Ascending aorta (tissue), 2 donors: ENCODE measurements at regions not wholly inside any gene's neighbourhood (a gene's known extent, or its start where the extent isn't known, plus 50 kb on each side); places are given as distances from the start of the nearest gene placed in this dataset.

ENCODE experiments used
- DNase-seq, 2 donors: peaks; one replicate each; pipeline ENCODE4 v3.0.0-alpha.2; 2019; ENCODE audit warnings: low spot score in 2 of 2
- H3K27ac ChIP-seq, 2 donors: fragments of 200-600 bp; sonication (generic); one replicate each; pipeline ENCODE4 v1.5.1; 2016 to 2017; ENCODE audit warnings: mild to moderate bottlenecking in 1 of 2
- H3K27me3 ChIP-seq: fragments of 200-600 bp; sonication (generic); one replicate; pipeline ENCODE4 v1.5.1; 2017
- H3K36me3 ChIP-seq, 2 donors: fragments of 200-600 bp; sonication (generic); one replicate each; pipeline ENCODE4 v1.5.1; 2016
- H3K4me1 ChIP-seq, 2 donors: fragments of 200-600 bp; sonication (generic); one replicate each; pipeline ENCODE4 v1.5.1; 2016 to 2017; ENCODE audit warnings: mild to moderate bottlenecking in 1 of 2
- H3K4me3 ChIP-seq, 2 donors: fragments of 200-600 bp; sonication (generic); one replicate each; pipeline ENCODE4 v1.5.1; 2016 to 2017; ENCODE audit warnings: mild to moderate bottlenecking in 1 of 2
- H3K9me3 ChIP-seq, 2 donors: fragments of 200-600 bp; sonication (generic); one replicate each; pipeline ENCODE4 v1.5.1; 2016
- CTCF ChIP-seq, 3 experiments: fragments of 200-600 bp in 2 of 3; fragments of 450-650 bp in 1 of 3; sonication (generic) in 2 of 3; IDR thresholded peaks; one replicate each; pipeline ENCODE4 v1.5.1; 2016 to 2019; ENCODE audit warnings: antibody characterized with exemption in 3 of 3, mild to moderate bottlenecking in 1 of 3, moderate library complexity in 1 of 3
- intact Hi-C: fragments of 100-400 bp; cut with DNase I; formaldehyde crosslinking; loops from one replicate; pipeline ENCODE4 v1.15.1; 2023

- no peak for DNase-seq
- intact Hi-C loops, result no loop called here
- H3K27me3 ChIP-seq, result no peaks in the 10 kb centered on the region
- H3K36me3 ChIP-seq, result no peaks in the 10 kb centered on the region
- H3K4me1 ChIP-seq, result no peaks in the 10 kb centered on the region
- H3K4me3 ChIP-seq, result no peak overlapping the region
- no peak for TF ChIP-seq CTCF (IDR thresholded peaks at IDR 0.05)
- no peak overlapping the region for H3K27ac ChIP-seq
- no peaks in the 10 kb centered on the region for H3K9me3 ChIP-seq
Measured at GRCh38 chr18:8499810-8500675, 109.2 kb upstream of the RAB12 start.

- intact Hi-C loops, result no loop called here
- no peak for DNase-seq
- Histone ChIP-seq H3K27me3 (no peaks in the 10 kb centered on the region), H3K27ac (no peak overlapping the region), H3K9me3 (no peaks in the 10 kb centered on the region), H3K36me3 (no peaks in the 10 kb centered on the region), H3K4me1 (no peaks in the 10 kb centered on the region), H3K4me3 (no peak overlapping the region)
- no peak for TF ChIP-seq CTCF (IDR thresholded peaks at IDR 0.05)
Measured at GRCh38 chr18:8501044-8501443, 108.2 kb upstream of the RAB12 start.

- Histone ChIP-seq H3K36me3 (no peaks in the 10 kb centered on the region), H3K9me3 (no peaks in the 10 kb centered on the region), H3K27ac (no peak overlapping the region), H3K4me1 (no peaks in the 10 kb centered on the region), H3K4me3 (no peak overlapping the region), H3K27me3 (no peaks in the 10 kb centered on the region)
- DNase-seq, result no peak
- no peak for TF ChIP-seq CTCF (IDR thresholded peaks at IDR 0.05)
- intact Hi-C loops, result no loop called here
Measured at GRCh38 chr18:8503248-8503647, 106.0 kb upstream of the RAB12 start.

GRCh38 chr18:8504424-8504823, 104.8 kb upstream of the RAB12 start:
- no peak for TF ChIP-seq CTCF (IDR thresholded peaks at IDR 0.05)
- no peak for DNase-seq
- H3K36me3 ChIP-seq, result no peaks in the 10 kb centered on the region
- no peak overlapping the region for H3K4me3 ChIP-seq
- H3K27ac ChIP-seq, result no peak overlapping the region
- no peaks in the 10 kb centered on the region for H3K4me1 ChIP-seq
- intact Hi-C loops, result no loop called here
- no peaks in the 10 kb centered on the region for H3K27me3 ChIP-seq
- no peaks in the 10 kb centered on the region for H3K9me3 ChIP-seq

GRCh38 chr18:8504880-8505435, 104.3 kb upstream of the RAB12 start:
- H3K9me3 ChIP-seq, result no peaks in the 10 kb centered on the region
- intact Hi-C loops, result no loop called here

More at GRCh38 chr18:8504880-8505435, 104.3 kb upstream of the RAB12 start:
- no peaks in the 10 kb centered on the region for H3K27me3 ChIP-seq
- DNase-seq, result no peak
- no peak for TF ChIP-seq CTCF (IDR thresholded peaks at IDR 0.05)
- H3K27ac ChIP-seq, result no peak overlapping the region
- no peaks in the 10 kb centered on the region for H3K4me1 ChIP-seq
- H3K36me3 ChIP-seq, result no peaks in the 10 kb centered on the region
- H3K4me3 ChIP-seq, result no peak overlapping the region
